K562 (cell line): ENCODE measurements at regions not wholly inside any gene's neighbourhood (a gene's known extent, or its start where the extent isn't known, plus 50 kb on each side); places are given as distances from the start of the nearest gene placed in this dataset.

Source experiments
- CHD2 ChIP-seq: IDR thresholded peaks from 2 replicates; pipeline ENCODE4 v1.6.1; 2011; ENCODE audit warnings: low read depth, low read length
- ETV1 ChIP-seq: fragments of 450-650 bp; conservative IDR thresholded peaks from 2 replicates; pipeline ENCODE4 v1.6.1; 2016; ENCODE audit warnings: missing genetic modification characterization, control low read depth, low read depth, missing compliant biosample characterization
- PURB ChIP-seq: sonication (generic); formaldehyde crosslinking; IDR thresholded peaks from 2 replicates; pipeline ENCODE4 v1.9.0; 2021; ENCODE audit warnings: low read depth, mild to moderate bottlenecking, missing genetic modification reagents
- RBM15 ChIP-seq: fragments of 200-400 bp; formaldehyde crosslinking; IDR thresholded peaks from 2 replicates; pipeline ENCODE4 v1.6.1; 2018; ENCODE audit warnings: mild to moderate bottlenecking, low read length, moderate library complexity; ENCODE audit not compliant: insufficient read depth
- SNRNP70 ChIP-seq: fragments of 200-400 bp; formaldehyde crosslinking; optimal IDR thresholded peaks from 2 replicates; pipeline ENCODE3; 2017; ENCODE audit warnings: low read depth, low read length
- STAT5B ChIP-seq: fragments of 250-450 bp; sonication (Bioruptor Pico); IDR thresholded peaks from 2 replicates; pipeline ENCODE4 v1.8.0; 2021; ENCODE audit warnings: mild to moderate bottlenecking, inconsistent platforms
- TF ChIP-seq, protein P1 (sequence below), 2 experiments: fragments of 450-650 bp; formaldehyde crosslinking in 1 of 2; IDR thresholded peaks; 2 replicates each; pipeline versions ENCODE4 v1.4.0 to v1.6.1; 2014 to 2020; ENCODE audit warnings: mild to moderate bottlenecking in 2 of 2, borderline replicate concordance in 1 of 2, low read depth in 1 of 2
- TF ChIP-seq, protein P2 (sequence below): sonication (generic); IDR thresholded peaks from 2 replicates; pipeline ENCODE4 v1.6.1; 2016
- TF ChIP-seq, protein P3 (sequence below): fragments of 200-400 bp; formaldehyde crosslinking; IDR thresholded peaks from 2 replicates; pipeline ENCODE4 v1.6.1; 2017; ENCODE audit warnings: mild to moderate bottlenecking, low read depth, low read length, moderate library complexity
- TF ChIP-seq, protein P4 (sequence below): fragments of 250-450 bp; sonication (Bioruptor Pico); IDR thresholded peaks from 2 replicates; pipeline ENCODE4 v1.4.0; 2020

DNA sequence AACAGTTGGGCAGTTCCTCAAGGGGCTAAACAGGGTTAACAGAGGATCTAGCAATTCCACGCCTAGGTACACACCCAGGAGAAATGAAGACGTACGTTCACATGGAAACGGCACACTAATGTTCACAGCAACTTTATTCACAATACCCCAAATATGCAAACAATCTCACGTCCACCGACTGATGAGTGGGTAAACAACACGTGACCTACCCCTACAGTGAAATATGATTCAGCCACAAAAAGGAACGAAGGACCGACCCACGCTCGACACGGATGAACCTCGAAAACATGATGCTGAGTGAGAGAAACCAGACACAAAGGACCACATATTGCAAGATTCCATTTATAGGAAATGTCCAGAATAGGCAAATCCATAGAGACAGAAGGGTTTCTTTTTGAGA is 112.7 kb downstream of the NCOR2 start (continued):
- TF ChIP-seq, protein P1, sequence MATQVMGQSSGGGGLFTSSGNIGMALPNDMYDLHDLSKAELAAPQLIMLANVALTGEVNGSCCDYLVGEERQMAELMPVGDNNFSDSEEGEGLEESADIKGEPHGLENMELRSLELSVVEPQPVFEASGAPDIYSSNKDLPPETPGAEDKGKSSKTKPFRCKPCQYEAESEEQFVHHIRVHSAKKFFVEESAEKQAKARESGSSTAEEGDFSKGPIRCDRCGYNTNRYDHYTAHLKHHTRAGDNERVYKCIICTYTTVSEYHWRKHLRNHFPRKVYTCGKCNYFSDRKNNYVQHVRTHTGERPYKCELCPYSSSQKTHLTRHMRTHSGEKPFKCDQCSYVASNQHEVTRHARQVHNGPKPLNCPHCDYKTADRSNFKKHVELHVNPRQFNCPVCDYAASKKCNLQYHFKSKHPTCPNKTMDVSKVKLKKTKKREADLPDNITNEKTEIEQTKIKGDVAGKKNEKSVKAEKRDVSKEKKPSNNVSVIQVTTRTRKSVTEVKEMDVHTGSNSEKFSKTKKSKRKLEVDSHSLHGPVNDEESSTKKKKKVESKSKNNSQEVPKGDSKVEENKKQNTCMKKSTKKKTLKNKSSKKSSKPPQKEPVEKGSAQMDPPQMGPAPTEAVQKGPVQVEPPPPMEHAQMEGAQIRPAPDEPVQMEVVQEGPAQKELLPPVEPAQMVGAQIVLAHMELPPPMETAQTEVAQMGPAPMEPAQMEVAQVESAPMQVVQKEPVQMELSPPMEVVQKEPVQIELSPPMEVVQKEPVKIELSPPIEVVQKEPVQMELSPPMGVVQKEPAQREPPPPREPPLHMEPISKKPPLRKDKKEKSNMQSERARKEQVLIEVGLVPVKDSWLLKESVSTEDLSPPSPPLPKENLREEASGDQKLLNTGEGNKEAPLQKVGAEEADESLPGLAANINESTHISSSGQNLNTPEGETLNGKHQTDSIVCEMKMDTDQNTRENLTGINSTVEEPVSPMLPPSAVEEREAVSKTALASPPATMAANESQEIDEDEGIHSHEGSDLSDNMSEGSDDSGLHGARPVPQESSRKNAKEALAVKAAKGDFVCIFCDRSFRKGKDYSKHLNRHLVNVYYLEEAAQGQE (IDR thresholded peaks at IDR 0.05; ENCODE audit: borderline replicate concordance) = no peak
- TF ChIP-seq, protein P1 (CRISPR knock-in tag; IDR thresholded peaks at IDR 0.05; ENCODE audit: low read depth) = no peak
- TF ChIP-seq STAT5B (CRISPR knock-in tag) = no peak
- TF ChIP-seq ETV1 (tag) = no peak
- TF ChIP-seq, protein P2, sequence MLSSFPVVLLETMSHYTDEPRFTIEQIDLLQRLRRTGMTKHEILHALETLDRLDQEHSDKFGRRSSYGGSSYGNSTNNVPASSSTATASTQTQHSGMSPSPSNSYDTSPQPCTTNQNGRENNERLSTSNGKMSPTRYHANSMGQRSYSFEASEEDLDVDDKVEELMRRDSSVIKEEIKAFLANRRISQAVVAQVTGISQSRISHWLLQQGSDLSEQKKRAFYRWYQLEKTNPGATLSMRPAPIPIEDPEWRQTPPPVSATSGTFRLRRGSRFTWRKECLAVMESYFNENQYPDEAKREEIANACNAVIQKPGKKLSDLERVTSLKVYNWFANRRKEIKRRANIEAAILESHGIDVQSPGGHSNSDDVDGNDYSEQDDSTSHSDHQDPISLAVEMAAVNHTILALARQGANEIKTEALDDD = no peak
- no peak for TF ChIP-seq SNRNP70
- TF ChIP-seq, protein P3, sequence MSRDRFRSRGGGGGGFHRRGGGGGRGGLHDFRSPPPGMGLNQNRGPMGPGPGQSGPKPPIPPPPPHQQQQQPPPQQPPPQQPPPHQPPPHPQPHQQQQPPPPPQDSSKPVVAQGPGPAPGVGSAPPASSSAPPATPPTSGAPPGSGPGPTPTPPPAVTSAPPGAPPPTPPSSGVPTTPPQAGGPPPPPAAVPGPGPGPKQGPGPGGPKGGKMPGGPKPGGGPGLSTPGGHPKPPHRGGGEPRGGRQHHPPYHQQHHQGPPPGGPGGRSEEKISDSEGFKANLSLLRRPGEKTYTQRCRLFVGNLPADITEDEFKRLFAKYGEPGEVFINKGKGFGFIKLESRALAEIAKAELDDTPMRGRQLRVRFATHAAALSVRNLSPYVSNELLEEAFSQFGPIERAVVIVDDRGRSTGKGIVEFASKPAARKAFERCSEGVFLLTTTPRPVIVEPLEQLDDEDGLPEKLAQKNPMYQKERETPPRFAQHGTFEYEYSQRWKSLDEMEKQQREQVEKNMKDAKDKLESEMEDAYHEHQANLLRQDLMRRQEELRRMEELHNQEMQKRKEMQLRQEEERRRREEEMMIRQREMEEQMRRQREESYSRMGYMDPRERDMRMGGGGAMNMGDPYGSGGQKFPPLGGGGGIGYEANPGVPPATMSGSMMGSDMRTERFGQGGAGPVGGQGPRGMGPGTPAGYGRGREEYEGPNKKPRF = no peak
- no peak for TF ChIP-seq PURB (CRISPR knock-in tag)
- TF ChIP-seq, protein P4, sequence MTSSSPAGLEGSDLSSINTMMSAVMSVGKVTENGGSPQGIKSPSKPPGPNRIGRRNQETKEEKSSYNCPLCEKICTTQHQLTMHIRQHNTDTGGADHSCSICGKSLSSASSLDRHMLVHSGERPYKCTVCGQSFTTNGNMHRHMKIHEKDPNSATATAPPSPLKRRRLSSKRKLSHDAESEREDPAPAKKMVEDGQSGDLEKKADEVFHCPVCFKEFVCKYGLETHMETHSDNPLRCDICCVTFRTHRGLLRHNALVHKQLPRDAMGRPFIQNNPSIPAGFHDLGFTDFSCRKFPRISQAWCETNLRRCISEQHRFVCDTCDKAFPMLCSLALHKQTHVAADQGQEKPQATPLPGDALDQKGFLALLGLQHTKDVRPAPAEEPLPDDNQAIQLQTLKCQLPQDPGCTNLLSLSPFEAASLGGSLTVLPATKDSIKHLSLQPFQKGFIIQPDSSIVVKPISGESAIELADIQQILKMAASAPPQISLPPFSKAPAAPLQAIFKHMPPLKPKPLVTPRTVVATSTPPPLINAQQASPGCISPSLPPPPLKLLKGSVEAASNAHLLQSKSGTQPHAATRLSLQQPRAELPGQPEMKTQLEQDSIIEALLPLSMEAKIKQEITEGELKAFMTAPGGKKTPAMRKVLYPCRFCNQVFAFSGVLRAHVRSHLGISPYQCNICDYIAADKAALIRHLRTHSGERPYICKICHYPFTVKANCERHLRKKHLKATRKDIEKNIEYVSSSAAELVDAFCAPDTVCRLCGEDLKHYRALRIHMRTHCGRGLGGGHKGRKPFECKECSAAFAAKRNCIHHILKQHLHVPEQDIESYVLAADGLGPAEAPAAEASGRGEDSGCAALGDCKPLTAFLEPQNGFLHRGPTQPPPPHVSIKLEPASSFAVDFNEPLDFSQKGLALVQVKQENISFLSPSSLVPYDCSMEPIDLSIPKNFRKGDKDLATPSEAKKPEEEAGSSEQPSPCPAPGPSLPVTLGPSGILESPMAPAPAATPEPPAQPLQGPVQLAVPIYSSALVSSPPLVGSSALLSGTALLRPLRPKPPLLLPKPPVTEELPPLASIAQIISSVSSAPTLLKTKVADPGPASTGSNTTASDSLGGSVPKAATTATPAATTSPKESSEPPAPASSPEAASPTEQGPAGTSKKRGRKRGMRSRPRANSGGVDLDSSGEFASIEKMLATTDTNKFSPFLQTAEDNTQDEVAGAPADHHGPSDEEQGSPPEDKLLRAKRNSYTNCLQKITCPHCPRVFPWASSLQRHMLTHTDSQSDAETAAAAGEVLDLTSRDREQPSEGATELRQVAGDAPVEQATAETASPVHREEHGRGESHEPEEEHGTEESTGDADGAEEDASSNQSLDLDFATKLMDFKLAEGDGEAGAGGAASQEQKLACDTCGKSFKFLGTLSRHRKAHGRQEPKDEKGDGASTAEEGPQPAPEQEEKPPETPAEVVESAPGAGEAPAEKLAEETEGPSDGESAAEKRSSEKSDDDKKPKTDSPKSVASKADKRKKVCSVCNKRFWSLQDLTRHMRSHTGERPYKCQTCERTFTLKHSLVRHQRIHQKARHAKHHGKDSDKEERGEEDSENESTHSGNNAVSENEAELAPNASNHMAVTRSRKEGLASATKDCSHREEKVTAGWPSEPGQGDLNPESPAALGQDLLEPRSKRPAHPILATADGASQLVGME = no peak
- TF ChIP-seq CHD2 = no peak
- TF ChIP-seq RBM15 = no peak
